NCI-H446 treated with DMSO at 0.1 percent for 48 hours (cell line): ENCODE measurements at regions not wholly inside any gene's neighbourhood (a gene's known extent, or its start where the extent isn't known, plus 50 kb on each side); places are given as distances from the start of the nearest gene placed in this dataset.
"Not testable (repeated sequence)": the region's sequence is repeated elsewhere in the genome, so short reads cannot be mapped to it uniquely, and the experiment has no call there.

Source experiments
- DNase-seq: peaks from one replicate; lab custom pipeline; 2025; lab: John Stamatoyannopoulos, UW

DNA sequence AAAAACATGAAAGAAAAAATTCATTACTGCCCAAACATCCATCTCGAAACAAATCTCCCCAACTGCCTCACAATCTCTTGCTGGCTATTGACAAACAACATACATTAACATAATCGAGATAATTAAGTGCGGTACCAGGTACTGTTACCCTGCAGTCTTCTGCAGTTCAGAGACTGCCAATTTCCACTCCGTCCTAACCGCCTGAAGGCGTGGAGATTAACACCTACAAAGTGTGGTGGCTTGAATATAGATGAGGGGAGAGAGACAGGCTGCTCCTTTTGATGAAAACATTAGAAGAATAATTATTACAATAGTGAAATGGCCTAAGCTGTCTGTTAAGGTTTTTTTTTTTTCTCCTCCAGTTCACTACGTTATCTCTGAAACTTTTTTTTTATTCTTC is 258.9 kb upstream of the SOX4 start:
- no peak for DNase-seq

DNA sequence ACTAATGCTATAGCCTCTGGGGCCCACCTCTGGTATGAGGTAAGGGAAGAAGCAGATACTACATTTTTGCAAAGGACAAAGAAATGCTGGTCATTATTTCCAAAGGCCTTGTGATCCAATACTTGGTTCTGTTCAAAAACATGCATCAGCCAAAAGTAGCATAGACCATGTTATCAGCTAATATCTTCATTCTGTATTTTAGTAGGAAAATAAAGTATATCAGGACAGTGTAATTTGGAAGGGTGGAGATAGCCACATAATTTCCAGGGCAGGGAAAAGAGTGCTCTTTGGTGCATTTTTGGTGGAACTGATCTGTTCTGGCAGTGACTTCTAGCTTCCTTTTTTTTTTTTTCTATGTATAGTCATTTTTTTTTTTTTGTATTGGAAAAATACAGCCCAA is 258.0 kb upstream of the SOX4 start:
- DNase-seq, result no peak

DNA sequence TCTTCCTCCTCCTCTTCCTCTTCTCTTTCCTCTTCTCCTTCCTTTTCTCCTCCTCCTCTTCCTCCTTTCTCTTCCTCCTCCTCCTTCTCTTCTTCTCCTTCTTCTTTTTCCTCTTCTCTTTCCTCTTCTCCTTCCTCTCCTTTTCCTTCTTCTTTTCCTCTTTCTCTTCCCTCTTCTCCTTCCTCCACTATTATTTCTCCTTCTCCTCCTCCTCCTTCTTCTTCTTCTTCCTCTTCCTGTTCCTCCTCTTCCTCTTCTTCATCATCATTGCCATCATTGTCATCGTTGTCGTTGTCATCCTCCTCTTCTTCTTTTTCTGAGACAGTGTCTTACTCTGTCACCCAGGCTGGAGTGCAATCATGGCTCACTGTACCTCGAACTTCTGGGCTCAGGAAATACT is 256.3 kb upstream of the SOX4 start:
- DNase-seq, result no peak

GRCh38 chr6:21340573-21340972 is 253.0 kb upstream of the SOX4 start:
- DNase-seq, result no peak

DNA sequence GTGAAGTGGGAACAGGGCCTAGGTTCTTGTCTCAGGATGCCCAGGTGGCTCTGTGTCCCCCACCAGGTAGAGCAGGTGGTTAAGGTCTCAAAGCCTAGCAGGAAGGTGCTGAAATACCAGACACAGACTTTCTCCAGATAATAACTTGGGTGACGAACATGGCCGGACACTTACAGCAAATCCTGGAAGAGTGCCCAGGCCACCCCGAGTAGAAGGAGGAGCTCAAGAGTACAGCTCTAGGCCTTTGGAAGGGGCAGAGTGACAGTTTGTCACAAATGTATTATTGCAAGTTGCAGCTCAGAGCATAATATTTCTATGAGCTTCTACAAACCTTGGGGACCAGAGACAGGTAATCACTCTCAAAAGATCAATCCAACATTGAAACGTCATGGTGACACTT is 251.6 kb upstream of the SOX4 start:
- DNase-seq, result no peak

DNA sequence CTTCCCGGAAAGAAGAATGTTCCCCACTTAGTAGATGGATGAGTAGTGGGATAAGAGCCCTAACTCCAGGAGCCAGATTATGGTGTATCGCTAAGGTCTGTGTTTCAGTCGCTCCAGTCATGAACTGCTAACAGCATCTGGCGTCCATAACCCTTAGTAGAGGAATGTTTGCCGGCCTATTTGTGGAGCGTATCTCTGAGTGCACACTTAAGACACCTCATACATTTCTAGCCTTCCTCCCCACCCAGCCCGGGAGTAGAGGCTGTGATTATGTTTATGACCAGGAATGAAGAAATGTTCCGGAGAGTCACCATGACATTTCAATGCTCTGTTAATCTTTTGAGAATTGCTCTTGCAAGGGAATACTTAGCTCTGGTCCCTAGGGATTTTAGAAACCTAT is 251.1 kb upstream of the SOX4 start:
- DNase-seq, result no peak

- not testable (repeated sequence) for DNase-seq
These were observed 247.8 kb upstream of the SOX4 start for GRCh38 chr6:21345704-21346103.

- DNase-seq, result no peak
These were observed 245.4 kb upstream of the SOX4 start for GRCh38 chr6:21348146-21348503.

- DNase-seq, result no peak
These were observed 244.9 kb upstream of the SOX4 start for GRCh38 chr6:21348504-21349195.

GRCh38 chr6:21349834-21350233 is 243.7 kb upstream of the SOX4 start:
- DNase-seq, result no peak

GRCh38 chr6:21350926-21351325 is 242.6 kb upstream of the SOX4 start:
- DNase-seq, result no peak

DNA sequence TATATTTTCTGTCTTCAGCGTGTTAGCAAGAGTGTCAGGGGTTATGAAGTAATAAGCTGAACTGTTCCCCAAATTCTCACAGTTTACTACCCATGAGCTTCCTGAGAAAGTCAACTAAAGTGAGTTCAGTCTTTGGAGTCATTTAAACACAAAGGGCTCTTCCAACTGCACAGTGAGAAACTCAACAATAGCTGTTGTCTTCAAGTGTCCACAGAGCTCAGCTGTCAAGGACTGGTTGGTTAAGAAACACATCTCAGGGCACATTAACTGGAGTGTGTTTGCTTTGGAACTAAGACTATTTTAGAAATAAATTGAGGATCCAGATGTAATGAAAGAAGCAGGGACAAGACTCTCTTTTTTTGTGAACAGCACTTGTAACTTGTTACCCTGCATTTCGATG is 241.4 kb upstream of the SOX4 start:
- DNase-seq, result no peak

- DNase-seq, result no peak
These were observed 238.7 kb upstream of the SOX4 start for GRCh38 chr6:21354805-21355238.

DNA sequence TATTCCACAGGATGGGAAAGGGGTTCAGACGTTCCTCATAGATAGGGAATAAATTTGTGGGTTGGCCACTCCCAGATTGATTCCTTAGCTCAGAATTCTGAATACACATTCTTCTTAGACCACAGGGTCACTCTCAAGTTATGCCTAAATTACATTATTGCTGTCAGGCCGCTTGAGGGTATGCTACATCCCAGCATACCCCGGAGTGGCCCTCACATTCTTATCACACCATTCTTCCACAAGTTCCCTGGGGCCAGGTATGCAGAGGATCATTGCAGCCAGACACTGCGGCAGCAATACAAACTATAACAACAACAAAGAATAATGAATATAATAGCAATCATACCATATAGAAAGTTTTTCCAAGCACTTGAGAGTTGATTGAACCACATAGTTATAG is 237.9 kb upstream of the SOX4 start:
- DNase-seq, result no peak

DNA sequence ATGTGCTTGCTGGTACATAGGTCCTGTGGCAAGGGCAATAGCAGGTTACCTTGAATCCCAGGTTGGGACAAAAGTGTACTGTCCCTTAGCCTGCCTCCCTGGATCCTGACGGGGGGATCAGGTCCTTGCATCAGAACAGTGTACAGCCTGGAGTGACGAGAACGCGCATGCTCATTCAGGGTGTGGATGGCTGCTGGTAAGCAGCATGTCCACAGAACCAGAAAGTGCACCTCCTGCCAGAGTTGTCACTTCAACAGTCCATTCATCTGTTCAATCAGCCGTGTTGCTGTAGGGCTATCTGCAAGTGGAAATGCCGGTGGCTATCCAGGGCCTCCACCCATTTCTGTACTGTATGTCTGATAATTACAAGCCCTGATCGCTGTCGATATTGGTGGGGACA is 236.3 kb upstream of the SOX4 start:
- no peak for DNase-seq

- DNase-seq, result no peak
These were observed 233.6 kb upstream of the SOX4 start for GRCh38 chr6:21359926-21360325.

GRCh38 chr6:21360336-21360735 is 233.2 kb upstream of the SOX4 start:
- no peak for DNase-seq

DNA sequence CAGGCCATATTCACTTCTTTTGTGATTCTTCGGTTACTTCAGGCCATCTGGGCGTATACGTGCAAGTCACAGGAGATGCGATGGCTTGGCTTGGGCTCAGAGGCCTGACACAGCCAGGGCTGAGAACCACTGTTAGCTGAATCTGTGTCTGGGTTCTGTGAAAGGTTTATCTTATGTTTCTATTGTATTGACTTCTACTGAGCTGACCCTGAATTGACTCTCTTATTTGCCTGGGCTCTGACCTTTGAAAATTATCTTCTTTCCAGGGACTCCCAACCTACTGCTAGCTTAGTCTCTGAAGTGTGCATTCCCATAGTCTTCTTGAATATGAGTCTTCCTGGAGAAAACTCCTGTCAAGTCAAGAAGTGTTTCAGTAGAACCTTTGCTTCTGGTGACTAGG is 226.4 kb upstream of the SOX4 start:
- no peak for DNase-seq

- no peak for DNase-seq
These were observed 225.8 kb upstream of the SOX4 start for GRCh38 chr6:21367649-21368154.

GRCh38 chr6:21371061-21371460 is 222.5 kb upstream of the SOX4 start:
- DNase-seq, result no peak

DNA sequence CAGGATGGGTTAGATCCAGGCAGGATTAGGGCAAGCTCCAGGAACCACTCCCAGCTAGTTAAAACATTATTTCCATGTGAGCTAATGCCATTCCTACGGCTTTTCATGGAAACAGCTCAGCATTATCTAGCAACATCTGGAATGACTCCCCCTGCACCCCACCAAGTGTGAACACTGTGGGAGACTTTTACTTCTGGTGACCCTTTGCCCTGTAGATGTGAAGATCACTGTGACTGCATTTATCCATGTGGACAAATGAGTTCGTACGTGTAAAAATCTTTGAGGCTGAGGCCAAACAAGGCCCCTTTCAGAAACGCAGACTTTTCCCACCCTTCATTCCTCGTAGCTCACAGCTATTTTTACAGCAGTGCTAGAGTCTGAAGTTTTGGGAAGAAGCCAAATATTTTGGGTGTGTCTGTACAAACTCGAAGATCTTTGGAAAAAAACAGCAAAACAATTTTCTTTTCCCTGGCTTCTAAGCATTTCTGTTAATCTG is 221.8 kb upstream of the SOX4 start:
- no peak for DNase-seq

GRCh38 chr6:21375151-21376116 is 218.1 kb upstream of the SOX4 start:
- no peak for DNase-seq

DNA sequence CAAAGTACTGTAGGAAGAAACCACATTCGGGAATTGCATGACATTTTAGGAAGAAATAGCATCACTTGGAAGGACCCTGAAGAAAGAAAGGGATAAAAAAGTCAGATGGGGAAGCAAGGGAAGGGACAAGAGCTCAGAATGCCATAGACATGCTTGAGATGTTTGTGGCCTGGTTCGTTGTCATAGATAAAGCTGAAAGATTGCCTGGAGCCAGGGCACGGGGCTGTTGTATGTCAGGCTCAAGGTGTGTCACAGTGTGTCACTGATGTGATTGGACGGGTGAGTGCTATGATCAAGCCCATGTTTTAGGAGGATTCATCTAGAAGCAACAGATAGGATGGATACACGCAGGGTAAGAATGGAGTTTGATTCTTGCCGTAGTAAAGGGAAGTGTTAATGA is 216.2 kb upstream of the SOX4 start:
- no peak for DNase-seq
